MCF 10A (cell line): ENCODE measurements at regions not wholly inside any gene's neighbourhood (a gene's known extent, or its start where the extent isn't known, plus 50 kb on each side); places are given as distances from the start of the nearest gene placed in this dataset.

Experiments used
- BruUV-seq: library from RNA; stranded (reverse); fragments of 400-500 nt; replicated peaks from 2 replicates; lab custom pipeline; 2021; lab: Mats Ljungman, UMichigan
- CTCF ChIA-PET: fragments of 300-600 bp; sonication (Branson Sonifier 250); formaldehyde crosslinking; extraction: SDS; loops from one replicate; lab custom pipeline; 2021; ENCODE audit warnings: antibody characterized with exemption, inconsistent platforms; lab: Yijun Ruan, JAX
- POLR2A ChIA-PET: fragments of 300-600, 350-650 bp; sonication (Branson Sonifier 250); formaldehyde crosslinking; extraction: SDS; loops from one replicate; lab custom pipeline; 2020; ENCODE audit warnings: antibody characterized with exemption, inconsistent platforms; lab: Yijun Ruan, JAX
- DNase-seq: peaks from one replicate; pipeline ENCODE4 v3.0.0-alpha.2; 2018; ENCODE audit not compliant: unreplicated experiment
- H3K27ac Mint-ChIP-seq: one replicate; pipeline ENCODE4 v1.8.0; 2022; ENCODE audit warnings: mild to moderate bottlenecking, low read depth, mixed read lengths; ENCODE audit not compliant: unreplicated experiment
- H3K27me3 Mint-ChIP-seq: one replicate; pipeline ENCODE4 v1.8.0; 2022; ENCODE audit warnings: mixed read lengths; ENCODE audit not compliant: insufficient read depth, unreplicated experiment
- H3K36me3 Mint-ChIP-seq: one replicate; pipeline ENCODE4 v1.8.0; 2022; ENCODE audit warnings: mild to moderate bottlenecking, moderate library complexity, mixed read lengths; ENCODE audit not compliant: insufficient read depth, unreplicated experiment
- H3K4me1 Mint-ChIP-seq: one replicate; pipeline ENCODE4 v1.8.0; 2022; ENCODE audit warnings: mixed read lengths; ENCODE audit not compliant: insufficient read depth, unreplicated experiment
- H3K4me3 Mint-ChIP-seq: one replicate; pipeline ENCODE4 v1.8.0; 2022; ENCODE audit warnings: mild to moderate bottlenecking, moderate library complexity, mixed read lengths; ENCODE audit not compliant: unreplicated experiment
- H3K9me3 Mint-ChIP-seq: one replicate; pipeline ENCODE4 v1.8.0; 2022; ENCODE audit warnings: mixed read lengths; ENCODE audit not compliant: unreplicated experiment
- intact Hi-C: fragments of 100-400 bp; cut with micrococcal nuclease; formaldehyde crosslinking; loops from 2 replicates; pipeline ENCODE4 v1.14.1; 2022
- TF ChIP-seq, protein P1 (sequence below): fragments of 200-600 bp; IDR thresholded peaks from one replicate; pipeline ENCODE4 v1.8.0; 2022; ENCODE audit warnings: antibody characterized with exemption, mild to moderate bottlenecking; ENCODE audit not compliant: unreplicated experiment

DNA sequence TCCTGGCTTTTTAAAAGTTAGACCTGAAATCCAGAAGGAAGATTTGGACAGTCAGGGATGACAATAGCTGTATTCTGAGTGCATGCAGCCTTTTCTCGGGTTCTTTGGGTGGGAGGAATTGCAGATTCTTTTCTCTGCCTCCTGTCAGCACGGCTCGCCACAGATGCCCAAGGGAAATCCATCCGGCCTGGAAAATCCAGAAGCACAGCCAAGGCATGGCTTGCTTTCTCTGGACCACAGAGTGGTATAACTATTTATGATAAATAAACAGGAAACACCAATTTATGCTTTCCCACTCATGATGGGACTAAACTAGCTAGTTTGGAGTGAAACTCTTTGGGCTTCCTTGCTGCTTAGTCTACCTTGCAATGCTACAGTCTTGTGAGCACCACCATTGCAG, 59.1 kb downstream of the C9orf152 start:
- POLR2A ChIA-PET: interaction anchor here (1.0 to 1.7 kb wide), 3 partner anchors 21 to 259 kb away, joined by 4 to 5 read pairs (median 5); no protein-coding TSS in a partner anchor

More for the DNA sequence above, 59.1 kb downstream of the C9orf152 start:
- Mint-ChIP-seq H3K36me3 (peaks cover 34% of the 10 kb centered on the region), H3K4me3 (no peak overlapping the region), H3K9me3 (peaks cover 6% of the 10 kb centered on the region), H3K4me1 (peaks cover under 1% of the 10 kb centered on the region), H3K27ac (no peak overlapping the region), H3K27me3 (no peaks in the 10 kb centered on the region)
- no peak for DNase-seq
- TF ChIP-seq, protein P1, sequence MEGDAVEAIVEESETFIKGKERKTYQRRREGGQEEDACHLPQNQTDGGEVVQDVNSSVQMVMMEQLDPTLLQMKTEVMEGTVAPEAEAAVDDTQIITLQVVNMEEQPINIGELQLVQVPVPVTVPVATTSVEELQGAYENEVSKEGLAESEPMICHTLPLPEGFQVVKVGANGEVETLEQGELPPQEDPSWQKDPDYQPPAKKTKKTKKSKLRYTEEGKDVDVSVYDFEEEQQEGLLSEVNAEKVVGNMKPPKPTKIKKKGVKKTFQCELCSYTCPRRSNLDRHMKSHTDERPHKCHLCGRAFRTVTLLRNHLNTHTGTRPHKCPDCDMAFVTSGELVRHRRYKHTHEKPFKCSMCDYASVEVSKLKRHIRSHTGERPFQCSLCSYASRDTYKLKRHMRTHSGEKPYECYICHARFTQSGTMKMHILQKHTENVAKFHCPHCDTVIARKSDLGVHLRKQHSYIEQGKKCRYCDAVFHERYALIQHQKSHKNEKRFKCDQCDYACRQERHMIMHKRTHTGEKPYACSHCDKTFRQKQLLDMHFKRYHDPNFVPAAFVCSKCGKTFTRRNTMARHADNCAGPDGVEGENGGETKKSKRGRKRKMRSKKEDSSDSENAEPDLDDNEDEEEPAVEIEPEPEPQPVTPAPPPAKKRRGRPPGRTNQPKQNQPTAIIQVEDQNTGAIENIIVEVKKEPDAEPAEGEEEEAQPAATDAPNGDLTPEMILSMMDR: no peak
- intact Hi-C loops: no loop called here
- no TSS peak for BruUV-seq
- CTCF ChIA-PET: interaction anchor here (1.2 to 10.9 kb wide), 3 partner anchors 87 to 245 kb away, joined by 3 to 146 read pairs (median 4); no protein-coding TSS in a partner anchor
